IMR-90 (cell line): ENCODE measurements at regions not wholly inside any gene's neighbourhood (a gene's known extent, or its start where the extent isn't known, plus 50 kb on each side); places are given as distances from the start of the nearest gene placed in this dataset.

Experiments
- ATAC-seq: fragments of 200-7000 bp; cut with Tn5 transposase; 2 replicates; pipeline ENCODE4 v1.9.1; 2020; ENCODE audit warnings: low read depth, mild to moderate bottlenecking, moderate library complexity
- BruUV-seq: library from RNA; stranded (reverse); fragments of 400-500 nt; replicated peaks from 2 replicates; lab custom pipeline; 2021; lab: Mats Ljungman, UMichigan
- CTCF ChIA-PET: fragments of 300-600 bp; formaldehyde crosslinking; extraction: SDS; loops from one replicate; lab custom pipeline; 2021; ENCODE audit warnings: antibody characterized with exemption; lab: Yijun Ruan, JAX
- POLR2A ChIA-PET: fragments of 300-600 bp; sonication (Branson Sonifier 250); formaldehyde crosslinking; loops from one replicate; lab custom pipeline; 2022; ENCODE audit warnings: antibody characterized with exemption; ENCODE audit not compliant: unreplicated experiment; lab: Charles Lee
- DNase-seq: peaks from one replicate; pipeline ENCODE4 v3.0.0; 2013
- H2AFZ ChIP-seq: replicated peaks from 2 replicates; pipeline ENCODE3; 2013; ENCODE audit warnings: low read length, mild to moderate bottlenecking; ENCODE audit not compliant: poor library complexity
- H2AK5ac ChIP-seq: 2 replicates; pipeline ENCODE4 v1.6.1; 2013; ENCODE audit warnings: low read depth, low read length, inconsistent platforms
- H2AK9ac ChIP-seq: replicated peaks from 2 replicates; pipeline ENCODE3; 2013; ENCODE audit warnings: mild to moderate bottlenecking, low read depth, low read length, moderate library complexity; ENCODE audit not compliant: poor library complexity
- H2BK120ac ChIP-seq: 2 replicates; pipeline ENCODE4 v1.6.1; 2013; ENCODE audit warnings: low read depth, low read length, inconsistent platforms
- H2BK15ac ChIP-seq: 3 replicates; pipeline ENCODE4 v1.6.1; 2013; ENCODE audit warnings: low read depth, low read length, inconsistent platforms
- H2BK20ac ChIP-seq: 2 replicates; pipeline ENCODE4 v1.6.1; 2013; ENCODE audit warnings: low read depth, mild to moderate bottlenecking, inconsistent platforms, low read length, moderate library complexity
- H2BK5ac ChIP-seq: 2 replicates; pipeline ENCODE4 v1.6.1; 2013; ENCODE audit warnings: mild to moderate bottlenecking, low read depth, low read length, inconsistent platforms; ENCODE audit not compliant: poor library complexity, severe bottlenecking
- H3K14ac ChIP-seq: replicated peaks from 2 replicates; pipeline ENCODE4 v1.6.1; 2013; ENCODE audit warnings: low read depth, low read length, inconsistent platforms
- H3K18ac ChIP-seq: 2 replicates; pipeline ENCODE4 v1.6.1; 2013; ENCODE audit warnings: low read depth, low read length, control low read depth
- H3K23ac ChIP-seq: 2 replicates; pipeline ENCODE4 v1.6.1; 2013; ENCODE audit warnings: low read depth, low read length, inconsistent platforms
- H3K27ac ChIP-seq: 2 replicates; pipeline ENCODE4 v1.5.1; 2013; ENCODE audit warnings: mild to moderate bottlenecking, control low read depth, low read length; ENCODE audit not compliant: insufficient read depth
- H3K27me3 ChIP-seq: 2 replicates; pipeline ENCODE4 v1.6.1; 2013; ENCODE audit warnings: low read length; ENCODE audit not compliant: control insufficient read depth, insufficient read depth
- H3K36me3 ChIP-seq: 2 replicates; pipeline ENCODE4 v1.6.1; 2013; ENCODE audit warnings: low read length, mixed read lengths; ENCODE audit not compliant: control insufficient read depth, insufficient read depth
- H3K4ac ChIP-seq: 2 replicates; pipeline ENCODE4 v1.6.1; 2013; ENCODE audit warnings: low read depth, low read length, inconsistent platforms
- H3K4me1 ChIP-seq: 2 replicates; pipeline ENCODE4 v1.6.1; 2013; ENCODE audit warnings: low read length, mixed read lengths; ENCODE audit not compliant: control insufficient read depth, insufficient read depth
- H3K4me2 ChIP-seq: 2 replicates; pipeline ENCODE4 v1.6.1; 2013; ENCODE audit warnings: low read depth, mild to moderate bottlenecking, control low read depth, low read length, moderate library complexity
- H3K4me3 ChIP-seq: 2 replicates; pipeline ENCODE4 v1.5.1; 2013; ENCODE audit warnings: low read depth, mild to moderate bottlenecking, control low read depth, low read length, moderate library complexity; ENCODE audit not compliant: insufficient read depth
- H3K56ac ChIP-seq: 2 replicates; pipeline ENCODE4 v1.6.1; 2013; ENCODE audit warnings: low read length, inconsistent platforms; ENCODE audit not compliant: insufficient read depth; ENCODE audit errors: extremely low read depth
- H3K79me1 ChIP-seq, 2 experiments: 2 replicates each; pipeline ENCODE4 v1.6.1; 2013; ENCODE audit warnings: low read length in 2 of 2, inconsistent platforms in 1 of 2, low read depth in 1 of 2
- H3K9ac ChIP-seq: 2 replicates; pipeline ENCODE4 v1.6.1; 2013; ENCODE audit warnings: low read depth, low read length, control low read depth
- H3K9me1 ChIP-seq: 2 replicates; pipeline ENCODE4 v1.6.1; 2013; ENCODE audit warnings: low read length, inconsistent platforms; ENCODE audit not compliant: insufficient read depth
- H3K9me3 ChIP-seq: 2 replicates; pipeline ENCODE4 v1.6.1; 2013; ENCODE audit warnings: low read length; ENCODE audit not compliant: control insufficient read depth, insufficient read depth
- H4K20me1 ChIP-seq: 2 replicates; pipeline ENCODE4 v1.6.1; 2013; ENCODE audit warnings: low read length, inconsistent platforms; ENCODE audit not compliant: insufficient read depth
- H4K5ac ChIP-seq: 2 replicates; pipeline ENCODE4 v1.6.1; 2013; ENCODE audit warnings: mild to moderate bottlenecking, low read depth, low read length, control low read depth
- H4K8ac ChIP-seq, 2 experiments: 2 replicates each; pipeline ENCODE4 v1.6.1; 2013; ENCODE audit warnings: low read depth in 2 of 2, low read length in 2 of 2, control low read depth in 1 of 2, inconsistent platforms in 1 of 2
- H4K91ac ChIP-seq: 2 replicates; pipeline ENCODE4 v1.6.1; 2013; ENCODE audit warnings: low read depth, low read length, inconsistent platforms; ENCODE audit not compliant: insufficient read depth
- BHLHE40 ChIP-seq: fragments of 150-350 bp; IDR thresholded peaks from 2 replicates; pipeline ENCODE4 v1.6.1; 2016; ENCODE audit warnings: mild to moderate bottlenecking, low read depth, low read length
- CEBPB ChIP-seq: IDR thresholded peaks from 2 replicates; pipeline ENCODE4 v1.6.1; 2012; ENCODE audit warnings: low read depth, low read length, improper control_type of control experiment
- CHD1 ChIP-seq: IDR thresholded peaks from 2 replicates; pipeline ENCODE4 v1.6.1; 2012; ENCODE audit warnings: low read depth, low read length, improper control_type of control experiment
- CTCF ChIP-seq: conservative IDR thresholded peaks from 2 replicates; pipeline ENCODE4 v1.5.1; 2012; ENCODE audit warnings: mild to moderate bottlenecking, low read depth, low read length, improper control_type of control experiment
- ELK1 ChIP-seq: fragments of 150-350 bp; IDR thresholded peaks from 2 replicates; pipeline ENCODE4 v1.6.1; 2016; ENCODE audit warnings: low read depth, mild to moderate bottlenecking, low read length, moderate library complexity, borderline replicate concordance
- MAFK ChIP-seq: IDR thresholded peaks from 2 replicates; pipeline ENCODE4 v1.6.1; 2012; ENCODE audit warnings: low read depth, low read length, improper control_type of control experiment
- MAZ ChIP-seq: IDR thresholded peaks from 2 replicates; pipeline ENCODE4 v1.6.1; 2012; ENCODE audit warnings: low read depth, mild to moderate bottlenecking, low read length, improper control_type of control experiment, moderate library complexity, borderline replicate concordance
- POLR2A ChIP-seq: IDR thresholded peaks from 2 replicates; pipeline ENCODE4 v1.6.1; 2012; ENCODE audit warnings: mild to moderate bottlenecking, low read depth, low read length
- RAD21 ChIP-seq: IDR thresholded peaks from 2 replicates; pipeline ENCODE4 v1.6.1; 2012; ENCODE audit warnings: low read length, improper control_type of control experiment
- RCOR1 ChIP-seq: IDR thresholded peaks from 2 replicates; pipeline ENCODE4 v1.6.1; 2012; ENCODE audit warnings: mild to moderate bottlenecking, low read length, improper control_type of control experiment; ENCODE audit not compliant: insufficient replicate concordance
- RFX5 ChIP-seq: IDR thresholded peaks from 2 replicates; pipeline ENCODE4 v1.8.0; 2012; ENCODE audit warnings: low read depth, mild to moderate bottlenecking, low read length, moderate library complexity
- SMC3 ChIP-seq: fragments of 150-350 bp; IDR thresholded peaks from 2 replicates; pipeline ENCODE4 v1.6.1; 2016; ENCODE audit warnings: low read depth, mild to moderate bottlenecking, antibody characterized with exemption, low read length, moderate library complexity
- USF2 ChIP-seq: fragments of 150-350 bp; IDR thresholded peaks from 2 replicates; pipeline ENCODE4 v1.6.1; 2017; ENCODE audit warnings: mild to moderate bottlenecking, antibody characterized with exemption, low read length, low read depth
- WGBS, 2 experiments: methylation state at CpG; one replicate each; pipeline versions ENCODE4 v1.1.5 to v1.1.7; 2013; ENCODE audit warnings: missing lambda C conversion rate in 2 of 2; ENCODE audit not compliant: insufficient read length in 1 of 2; ENCODE audit errors: extremely low coverage in 2 of 2; 5-methylcytosine and 5-hydroxymethylcytosine counted together
- dilution Hi-C: fragments of 300-500 bp; cut with HindIII; formaldehyde crosslinking; loops from one replicate; pipeline ENCODE4 v1.14.3; 2018; ENCODE audit warnings: low sequenced_read_pairs; ENCODE audit not compliant: unreplicated experiment
- in situ Hi-C: fragments of 300-500 bp; cut with MboI; formaldehyde crosslinking; loops from 3 replicates; pipeline ENCODE4 v1.14.3; 2019; ENCODE audit warnings: low sequenced_read_pairs, inconsistent platforms, mixed read lengths
- intact Hi-C: fragments of 100-400 bp; cut with micrococcal nuclease; formaldehyde crosslinking; loops from 2 replicates; pipeline ENCODE4 v1.10.0; 2022

DNA sequence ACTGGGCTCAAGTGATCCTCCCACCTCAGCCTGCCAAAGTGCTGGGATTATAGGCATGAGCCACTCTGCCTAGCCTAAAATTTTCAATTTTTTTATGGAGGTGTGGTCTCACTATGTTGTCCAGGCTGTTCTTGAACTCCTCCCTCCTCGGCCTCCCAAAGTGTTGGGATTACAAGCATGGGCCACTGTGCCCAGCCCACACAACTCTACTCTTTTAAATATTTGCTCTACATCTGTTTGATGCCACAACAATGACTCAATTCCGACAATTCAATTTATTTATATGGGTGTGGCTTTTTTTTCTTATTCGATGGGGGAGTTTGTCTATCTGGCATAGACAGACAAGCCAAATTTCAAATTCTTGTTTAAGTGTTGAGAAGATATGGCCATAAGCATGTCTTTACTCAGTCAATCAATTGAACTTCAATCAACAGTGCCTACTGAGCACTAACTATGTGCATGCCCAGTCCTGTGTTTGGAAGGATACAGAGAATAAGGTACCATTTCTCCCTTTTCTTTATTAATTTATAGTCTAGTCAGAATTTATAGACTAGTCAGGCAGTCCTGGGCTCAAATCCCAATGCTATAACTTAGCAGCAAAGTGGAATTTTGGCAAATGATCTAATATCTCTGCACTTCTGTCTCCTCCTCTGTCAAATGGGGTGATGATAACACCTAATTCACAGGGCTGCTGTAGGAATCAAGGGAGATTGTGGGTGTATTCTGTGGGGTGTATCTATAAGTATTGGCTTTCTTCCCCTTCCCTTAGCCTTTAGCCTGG, 54.6 kb upstream of the PIAS1 start:
- Histone ChIP-seq H3K4me1 (peaks cover 7% of the 10 kb centered on the region), H4K8ac (no peak overlapping the region), H2BK5ac (no peak overlapping the region), H2AFZ (no peak overlapping the region), H3K4ac (no peak overlapping the region), H3K27me3 (peaks cover 4% of the 10 kb centered on the region), H3K79me1 (no peaks in the 10 kb centered on the region), H3K9me3 (no peaks in the 10 kb centered on the region), H3K14ac (no peak overlapping the region), H2BK120ac (no peak overlapping the region), H3K18ac (0 out of 2 replicates have a peak overlapping the region, but pooled peaks have one; percentile 56), H4K91ac (no peak overlapping the region), H2BK15ac (no peak overlapping the region), H3K9ac (no peak overlapping the region), H4K5ac (no peak overlapping the region), H3K23ac (no peak overlapping the region), H2AK9ac (no peak overlapping the region), H3K56ac (no peak overlapping the region), H3K4me2 (no peak overlapping the region), H2BK20ac (no peak overlapping the region), H3K9me1 (no peaks in the 10 kb centered on the region), H2AK5ac (no peak overlapping the region), H3K27ac (no peak overlapping the region), H3K36me3 (no peaks in the 10 kb centered on the region), H3K4me3 (no peak overlapping the region), H4K20me1 (no peaks in the 10 kb centered on the region)
- ChIA-PET CTCF (no interaction called here), POLR2A (no interaction called here)
- in situ Hi-C loops (no loop called here), intact Hi-C loops (loop anchor here (5.0 kb wide), 1 partner anchor 33 kb away; no protein-coding TSS in a partner anchor), dilution Hi-C loops (no loop called here)
- ATAC-seq (peak; percentile 13; the same call in 1 of the 2 replicates), DNase-seq (no peak)
- TF ChIP-seq POLR2A (no peak), RAD21 (no peak), MAFK (no peak), ELK1 (no peak), BHLHE40 (no peak), MAZ (no peak), CHD1 (no peak), CEBPB (no peak), RFX5 (no peak), SMC3 (no peak), RCOR1 (no peak), USF2 (no peak), CTCF (no peak)
- BruUV-seq, result no TSS peak
- no CpG with 5 or more reads among the region's 3 CpGs for WGBS, 2 experiments
